ENCODE measurements at regions not wholly inside any gene's neighbourhood (a gene's known extent, or its start where the extent isn't known, plus 50 kb on each side); places are given as distances from the start of the nearest gene placed in this dataset.

GRCh38 chr3:72295962-72296450 lies 511.1 kb upstream of the PROK2 start:
- no peak overlapping the region for H3K9ac ChIP-seq (ENCODE audit: low read length)
- H3K9me2 ChIP-seq (replicated peaks; ENCODE audit: insufficient read depth, low read length) = no peaks in the 10 kb centered on the region
- H3K4me1 ChIP-seq (ENCODE audit: low read length) = no peaks in the 10 kb centered on the region
- no peaks in the 10 kb centered on the region for H4K20me1 ChIP-seq (ENCODE audit: insufficient read depth, low read length)
- H3K36me3 ChIP-seq (replicated peaks; ENCODE audit: insufficient read depth, low read length) = no peaks in the 10 kb centered on the region
- H3K4me3 ChIP-seq (ENCODE audit: low read length) = no peak overlapping the region
- no peak overlapping the region for H3K4me2 ChIP-seq (ENCODE audit: low read depth, low read length)
- no peak overlapping the region for H3K27ac ChIP-seq (ENCODE audit: low read length)
- H2AFZ ChIP-seq (ENCODE audit: low read length) = no peak overlapping the region
- TF ChIP-seq EZH2phosphoT487 (IDR thresholded peaks at IDR 0.05; ENCODE audit: low read length) = no peak
- TF ChIP-seq CTCF (IDR thresholded peaks at IDR 0.05; ENCODE audit: low read length) = no peak
- no peak for TF ChIP-seq EZH2 (optimal IDR thresholded peaks at IDR 0.05; ENCODE audit: low read depth, low read length)
- no peaks in the 10 kb centered on the region for H3K9me3 ChIP-seq (replicated peaks; ENCODE audit: insufficient read depth, low read length)
- H3K79me2 ChIP-seq (ENCODE audit: low read length) = no peaks in the 10 kb centered on the region
- H3F3A ChIP-seq (ENCODE audit: insufficient read depth, low read length) = no peaks in the 10 kb centered on the region
- no peaks in the 10 kb centered on the region for H3K27me3 ChIP-seq (replicated peaks; ENCODE audit: insufficient read depth, low read length)
- DNase-seq = no peak

DNA sequence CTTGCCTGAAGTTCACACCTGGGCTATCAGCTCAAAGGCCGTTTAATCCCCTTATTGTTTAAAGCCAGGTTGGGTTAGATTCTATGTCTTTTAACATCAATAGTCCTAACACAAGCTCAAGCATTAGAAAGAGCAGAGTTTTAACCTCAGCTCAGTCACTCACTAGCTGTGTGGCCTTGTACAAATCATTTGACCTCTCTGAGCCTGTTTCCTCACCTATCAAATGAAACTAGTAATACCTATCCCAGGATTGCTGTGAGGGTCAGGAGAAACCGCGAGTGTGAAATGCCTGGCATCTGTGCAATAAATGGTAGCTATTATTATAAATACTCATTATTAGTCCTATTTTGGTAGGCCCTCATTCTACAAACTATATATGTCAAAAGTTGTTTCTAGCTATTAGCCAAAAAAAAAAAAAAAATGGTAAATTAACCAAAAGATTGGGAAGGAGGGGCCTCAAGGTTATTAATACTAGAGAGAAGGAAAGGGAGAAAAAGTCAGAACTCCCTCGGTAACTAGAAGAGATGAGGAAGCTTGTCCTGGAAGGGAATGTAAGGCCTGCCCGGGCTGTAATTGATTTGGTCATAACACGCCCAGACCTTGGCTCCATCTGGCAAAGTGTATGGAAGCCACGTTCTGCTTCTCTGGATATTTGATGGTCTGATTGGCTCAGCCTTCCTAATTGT lies 510.5 kb upstream of the PROK2 start:
- Histone ChIP-seq H3K9me3 (replicated peaks; ENCODE audit: insufficient read depth, low read length) (no peaks in the 10 kb centered on the region), H3K79me2 (ENCODE audit: low read length) (no peaks in the 10 kb centered on the region), H3K4me1 (ENCODE audit: low read length) (no peaks in the 10 kb centered on the region), H3F3A (ENCODE audit: insufficient read depth, low read length) (no peaks in the 10 kb centered on the region), H3K27ac (ENCODE audit: low read length) (no peak overlapping the region), H3K9me2 (replicated peaks; ENCODE audit: insufficient read depth, low read length) (no peaks in the 10 kb centered on the region), H3K4me2 (ENCODE audit: low read depth, low read length) (no peak overlapping the region), H3K27me3 (replicated peaks; ENCODE audit: insufficient read depth, low read length) (no peaks in the 10 kb centered on the region), H2AFZ (ENCODE audit: low read length) (no peak overlapping the region), H3K36me3 (replicated peaks; ENCODE audit: insufficient read depth, low read length) (no peaks in the 10 kb centered on the region), H3K9ac (ENCODE audit: low read length) (no peak overlapping the region), H4K20me1 (ENCODE audit: insufficient read depth, low read length) (no peaks in the 10 kb centered on the region), H3K4me3 (ENCODE audit: low read length) (no peak overlapping the region)
- no peak for DNase-seq
- TF ChIP-seq EZH2 (optimal IDR thresholded peaks at IDR 0.05; ENCODE audit: low read depth, low read length) (no peak), EZH2phosphoT487 (IDR thresholded peaks at IDR 0.05; ENCODE audit: low read length) (no peak), CTCF (IDR thresholded peaks at IDR 0.05; ENCODE audit: low read length) (no peak)

DNA sequence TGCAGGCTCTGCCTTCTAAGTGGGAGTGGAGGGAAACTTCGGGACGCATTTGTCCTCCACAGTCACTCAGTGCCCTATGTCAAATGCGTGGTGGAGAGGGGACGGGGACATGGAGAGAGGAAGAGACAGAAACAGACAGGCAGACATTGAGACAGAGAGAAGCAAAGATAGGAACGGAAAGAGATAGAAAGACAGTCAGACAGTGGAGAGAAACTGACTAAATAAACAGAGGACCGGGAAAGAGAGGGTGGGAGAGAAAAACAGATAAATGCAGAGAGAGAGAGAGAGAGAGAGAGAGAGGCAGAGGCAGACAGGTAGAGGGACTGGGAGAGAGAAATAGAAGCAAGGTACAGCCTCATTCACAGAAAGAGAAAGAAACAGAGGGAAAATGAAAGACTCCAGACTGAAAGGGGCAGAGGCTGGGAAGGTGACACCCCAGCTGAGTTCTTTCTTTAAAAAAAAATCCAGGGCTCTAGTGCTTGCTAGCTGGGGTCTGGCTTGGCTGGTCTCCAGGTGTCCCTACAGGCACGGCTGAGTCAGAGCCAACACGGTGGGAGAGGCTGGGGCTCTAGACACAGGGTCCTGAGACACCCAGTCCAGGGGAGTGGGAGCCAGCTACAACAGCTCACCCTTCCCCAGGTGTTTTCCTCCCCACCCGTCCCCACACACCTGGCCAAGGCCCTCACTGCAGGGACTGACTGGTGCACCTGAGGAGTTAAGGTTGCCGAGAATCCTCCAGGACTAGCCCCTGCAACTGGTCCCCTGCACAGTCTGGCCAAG lies 506.1 kb upstream of the PROK2 start:
- Histone ChIP-seq H3K9ac (ENCODE audit: low read length) (no peak overlapping the region), H3K36me3 (replicated peaks; ENCODE audit: insufficient read depth, low read length) (no peaks in the 10 kb centered on the region), H3K4me2 (ENCODE audit: low read depth, low read length) (no peak overlapping the region), H4K20me1 (ENCODE audit: insufficient read depth, low read length) (no peaks in the 10 kb centered on the region), H3K27me3 (replicated peaks; ENCODE audit: insufficient read depth, low read length) (no peaks in the 10 kb centered on the region), H3K27ac (ENCODE audit: low read length) (no peak overlapping the region), H3K4me1 (ENCODE audit: low read length) (no peaks in the 10 kb centered on the region), H3K9me2 (replicated peaks; ENCODE audit: insufficient read depth, low read length) (no peaks in the 10 kb centered on the region), H3K79me2 (ENCODE audit: low read length) (no peaks in the 10 kb centered on the region), H3F3A (ENCODE audit: insufficient read depth, low read length) (no peaks in the 10 kb centered on the region), H3K9me3 (replicated peaks; ENCODE audit: insufficient read depth, low read length) (no peaks in the 10 kb centered on the region), H2AFZ (ENCODE audit: low read length) (no peak overlapping the region), H3K4me3 (ENCODE audit: low read length) (no peak overlapping the region)
- TF ChIP-seq EZH2 (optimal IDR thresholded peaks at IDR 0.05; ENCODE audit: low read depth, low read length) (no peak), CTCF (IDR thresholded peaks at IDR 0.05; ENCODE audit: low read length) (no peak), EZH2phosphoT487 (IDR thresholded peaks at IDR 0.05; ENCODE audit: low read length) (no peak)
- no peak for DNase-seq
